Neural cell (in vitro differentiated cells): ENCODE measurements at regions not wholly inside any gene's neighbourhood (a gene's known extent, or its start where the extent isn't known, plus 50 kb on each side); places are given as distances from the start of the nearest gene placed in this dataset.

Source experiments
- H2AFZ ChIP-seq: fragments of 200-600, 300-800 bp; sonication (generic), shearing (Covaris generic); 2 replicates; pipeline ENCODE4 v1.6.0; 2014; ENCODE audit warnings: low read depth, mild to moderate bottlenecking, antibody characterized with exemption, low read length, moderate library complexity
- H3F3A ChIP-seq: fragments of 200-600 bp; shearing (Covaris generic); 2 replicates; pipeline ENCODE4 v1.6.1; 2016; ENCODE audit warnings: mild to moderate bottlenecking, moderate library complexity, mixed read lengths, antibody characterized with exemption, low read length; ENCODE audit not compliant: insufficient read depth, poor library complexity, severe bottlenecking
- H3K27ac ChIP-seq: fragments of 200-600, 300-800 bp; sonication (generic), shearing (Covaris generic); 2 replicates; pipeline ENCODE4 v1.5.1; 2014; ENCODE audit warnings: mild to moderate bottlenecking, low read length, moderate library complexity
- H3K27me3 ChIP-seq: fragments of 300-800, 200-600 bp; sonication (generic), shearing (Covaris generic); 2 replicates; pipeline ENCODE4 v1.6.0; 2014; ENCODE audit warnings: mild to moderate bottlenecking, low read depth, low read length, moderate library complexity; ENCODE audit not compliant: insufficient read depth
- H3K36me3 ChIP-seq: fragments of 300-800, 200-600 bp; sonication (generic), shearing (Covaris generic); 2 replicates; pipeline ENCODE4 v1.5.1; 2014; ENCODE audit warnings: mild to moderate bottlenecking, antibody characterized with exemption, low read length, moderate library complexity; ENCODE audit not compliant: insufficient read depth
- H3K4me2 ChIP-seq: fragments of 300-800, 200-600 bp; sonication (generic), shearing (Covaris generic); 2 replicates; pipeline ENCODE4 v1.6.0; 2014; ENCODE audit warnings: mild to moderate bottlenecking, low read length
- H3K4me3 ChIP-seq: fragments of 300-800, 200-600 bp; sonication (generic), shearing (Covaris generic); 2 replicates; pipeline ENCODE4 v1.5.1; 2014; ENCODE audit warnings: mild to moderate bottlenecking, low read length, moderate library complexity
- H3K79me2 ChIP-seq: fragments of 200-600 bp; shearing (Covaris generic); replicated peaks from 2 replicates; pipeline ENCODE4 v1.6.0; 2014; ENCODE audit warnings: mild to moderate bottlenecking, low read length, moderate library complexity; ENCODE audit not compliant: insufficient read depth
- H3K9ac ChIP-seq: fragments of 300-800, 200-600 bp; sonication (generic), shearing (Covaris generic); 2 replicates; pipeline ENCODE4 v1.6.1; 2016; ENCODE audit warnings: mild to moderate bottlenecking, low read length, mixed read lengths
- H3K9me2 ChIP-seq: fragments of 200-600 bp; shearing (Covaris generic); 2 replicates; pipeline ENCODE4 v1.6.1; 2016; ENCODE audit warnings: mild to moderate bottlenecking, low read length, mixed read lengths; ENCODE audit not compliant: insufficient read depth
- H3K9me3 ChIP-seq: fragments of 200-600, 300-800 bp; sonication (generic), shearing (Covaris generic); 2 replicates; pipeline ENCODE4 v1.6.1; 2016; ENCODE audit warnings: mild to moderate bottlenecking, mixed run types, low read length, moderate library complexity, mixed read lengths
- H4K20me1 ChIP-seq: fragments of 200-600 bp; shearing (Covaris generic); 2 replicates; pipeline ENCODE4 v1.6.1; 2016; ENCODE audit warnings: mild to moderate bottlenecking, mixed run types; ENCODE audit not compliant: insufficient read depth
- CTCF ChIP-seq: fragments of 450-650 bp; IDR thresholded peaks from 2 replicates; pipeline ENCODE4 v1.5.1; 2014; ENCODE audit warnings: antibody characterized with exemption, mild to moderate bottlenecking, moderate library complexity; ENCODE audit not compliant: poor library complexity, severe bottlenecking
- EP300 ChIP-seq: fragments of 450-650 bp; conservative IDR thresholded peaks from 2 replicates; pipeline ENCODE4 v1.6.1; 2014; ENCODE audit warnings: antibody characterized with exemption, mild to moderate bottlenecking, moderate library complexity; ENCODE audit not compliant: poor library complexity, severe bottlenecking
- EZH2 ChIP-seq: fragments of 200-600, 300-800 bp; shearing (Covaris generic), sonication (generic); IDR thresholded peaks from 2 replicates; pipeline ENCODE4 v1.6.1; 2014; ENCODE audit warnings: antibody characterized with exemption, low read length, borderline replicate concordance, mild to moderate bottlenecking; ENCODE audit not compliant: insufficient read depth, poor library complexity, severe bottlenecking
- MXI1 ChIP-seq: fragments of 450-650 bp; conservative IDR thresholded peaks from 2 replicates; pipeline ENCODE4 v1.6.1; 2014; ENCODE audit warnings: antibody characterized with exemption, mild to moderate bottlenecking; ENCODE audit not compliant: poor library complexity, severe bottlenecking
- POLR2AphosphoS5 ChIP-seq: IDR thresholded peaks from 2 replicates; pipeline ENCODE4 v1.6.1; 2012
- RAD21 ChIP-seq: fragments of 450-650 bp; conservative IDR thresholded peaks from 2 replicates; pipeline ENCODE4 v1.6.1; 2014; ENCODE audit warnings: antibody characterized with exemption, mild to moderate bottlenecking, moderate library complexity
- SMC3 ChIP-seq: fragments of 450-650 bp; conservative IDR thresholded peaks from 2 replicates; pipeline ENCODE4 v1.6.1; 2014; ENCODE audit warnings: antibody characterized with exemption, mild to moderate bottlenecking, moderate library complexity; ENCODE audit not compliant: poor library complexity
- TAF1 ChIP-seq: IDR thresholded peaks from 2 replicates; pipeline ENCODE4 v1.6.1; 2012; ENCODE audit warnings: low read depth
- TF ChIP-seq, protein P1 (sequence below): IDR thresholded peaks from 2 replicates; pipeline ENCODE4 v1.6.1; 2012; ENCODE audit warnings: borderline replicate concordance

- Histone ChIP-seq H3K4me3 (no peak overlapping the region), H3K9ac (no peak overlapping the region), H3K79me2 (no peaks in the 10 kb centered on the region), H3F3A (no peaks in the 10 kb centered on the region), H3K9me2 (no peaks in the 10 kb centered on the region), H3K36me3 (no peaks in the 10 kb centered on the region), H3K4me2 (no peak overlapping the region), H3K27me3 (no peaks in the 10 kb centered on the region), H3K27ac (no peak overlapping the region), H2AFZ (no peak overlapping the region), H3K9me3 (no peaks in the 10 kb centered on the region), H4K20me1 (no peaks in the 10 kb centered on the region)
- TF ChIP-seq, protein P1, sequence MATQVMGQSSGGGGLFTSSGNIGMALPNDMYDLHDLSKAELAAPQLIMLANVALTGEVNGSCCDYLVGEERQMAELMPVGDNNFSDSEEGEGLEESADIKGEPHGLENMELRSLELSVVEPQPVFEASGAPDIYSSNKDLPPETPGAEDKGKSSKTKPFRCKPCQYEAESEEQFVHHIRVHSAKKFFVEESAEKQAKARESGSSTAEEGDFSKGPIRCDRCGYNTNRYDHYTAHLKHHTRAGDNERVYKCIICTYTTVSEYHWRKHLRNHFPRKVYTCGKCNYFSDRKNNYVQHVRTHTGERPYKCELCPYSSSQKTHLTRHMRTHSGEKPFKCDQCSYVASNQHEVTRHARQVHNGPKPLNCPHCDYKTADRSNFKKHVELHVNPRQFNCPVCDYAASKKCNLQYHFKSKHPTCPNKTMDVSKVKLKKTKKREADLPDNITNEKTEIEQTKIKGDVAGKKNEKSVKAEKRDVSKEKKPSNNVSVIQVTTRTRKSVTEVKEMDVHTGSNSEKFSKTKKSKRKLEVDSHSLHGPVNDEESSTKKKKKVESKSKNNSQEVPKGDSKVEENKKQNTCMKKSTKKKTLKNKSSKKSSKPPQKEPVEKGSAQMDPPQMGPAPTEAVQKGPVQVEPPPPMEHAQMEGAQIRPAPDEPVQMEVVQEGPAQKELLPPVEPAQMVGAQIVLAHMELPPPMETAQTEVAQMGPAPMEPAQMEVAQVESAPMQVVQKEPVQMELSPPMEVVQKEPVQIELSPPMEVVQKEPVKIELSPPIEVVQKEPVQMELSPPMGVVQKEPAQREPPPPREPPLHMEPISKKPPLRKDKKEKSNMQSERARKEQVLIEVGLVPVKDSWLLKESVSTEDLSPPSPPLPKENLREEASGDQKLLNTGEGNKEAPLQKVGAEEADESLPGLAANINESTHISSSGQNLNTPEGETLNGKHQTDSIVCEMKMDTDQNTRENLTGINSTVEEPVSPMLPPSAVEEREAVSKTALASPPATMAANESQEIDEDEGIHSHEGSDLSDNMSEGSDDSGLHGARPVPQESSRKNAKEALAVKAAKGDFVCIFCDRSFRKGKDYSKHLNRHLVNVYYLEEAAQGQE, result no peak
- TF ChIP-seq RAD21 (no peak), POLR2AphosphoS5 (no peak), CTCF (no peak), EZH2 (no peak), EP300 (no peak), SMC3 (no peak), TAF1 (no peak), MXI1 (no peak)
Measured at GRCh38 chr6:144476286-144476685, 191.2 kb downstream of the UTRN start.

DNA sequence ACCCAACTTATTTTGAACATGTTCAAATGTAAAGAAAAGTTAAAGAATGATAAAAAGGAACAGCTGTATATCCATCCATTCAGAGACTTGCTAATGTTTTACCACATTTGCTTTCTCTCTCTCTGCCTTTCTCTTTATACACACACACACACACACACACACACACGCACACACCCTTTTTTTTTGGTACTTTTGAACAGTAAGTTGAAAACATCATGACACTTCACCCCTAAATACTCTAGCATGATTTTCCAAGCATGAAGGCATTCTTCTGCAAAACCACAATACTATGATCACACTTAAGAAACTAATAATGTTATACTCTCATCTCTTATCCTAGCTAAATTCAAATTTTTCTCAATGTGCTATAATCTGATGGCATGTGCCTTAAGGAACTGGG, 192.3 kb downstream of the UTRN start:
- H3F3A ChIP-seq, result no peaks in the 10 kb centered on the region
- H3K9me3 ChIP-seq, result no peaks in the 10 kb centered on the region
- TF ChIP-seq, protein P1, result no peak
- TF ChIP-seq SMC3 (no peak), RAD21 (no peak), TAF1 (no peak), MXI1 (no peak), EZH2 (no peak), EP300 (no peak), POLR2AphosphoS5 (no peak), CTCF (no peak)
- no peak overlapping the region for H2AFZ ChIP-seq
- no peak overlapping the region for H3K27ac ChIP-seq
- no peaks in the 10 kb centered on the region for H3K9me2 ChIP-seq
- no peak overlapping the region for H3K4me3 ChIP-seq
- no peak overlapping the region for H3K9ac ChIP-seq
- H3K36me3 ChIP-seq, result no peaks in the 10 kb centered on the region
- H3K79me2 ChIP-seq, result no peaks in the 10 kb centered on the region
- H3K27me3 ChIP-seq, result no peaks in the 10 kb centered on the region
- no peak overlapping the region for H3K4me2 ChIP-seq
- H4K20me1 ChIP-seq, result no peaks in the 10 kb centered on the region
